ENCODE measurements at regions not wholly inside any gene's neighbourhood (a gene's known extent, or its start where the extent isn't known, plus 50 kb on each side); places are given as distances from the start of the nearest gene placed in this dataset.

- TF ChIP-seq, protein P1, sequence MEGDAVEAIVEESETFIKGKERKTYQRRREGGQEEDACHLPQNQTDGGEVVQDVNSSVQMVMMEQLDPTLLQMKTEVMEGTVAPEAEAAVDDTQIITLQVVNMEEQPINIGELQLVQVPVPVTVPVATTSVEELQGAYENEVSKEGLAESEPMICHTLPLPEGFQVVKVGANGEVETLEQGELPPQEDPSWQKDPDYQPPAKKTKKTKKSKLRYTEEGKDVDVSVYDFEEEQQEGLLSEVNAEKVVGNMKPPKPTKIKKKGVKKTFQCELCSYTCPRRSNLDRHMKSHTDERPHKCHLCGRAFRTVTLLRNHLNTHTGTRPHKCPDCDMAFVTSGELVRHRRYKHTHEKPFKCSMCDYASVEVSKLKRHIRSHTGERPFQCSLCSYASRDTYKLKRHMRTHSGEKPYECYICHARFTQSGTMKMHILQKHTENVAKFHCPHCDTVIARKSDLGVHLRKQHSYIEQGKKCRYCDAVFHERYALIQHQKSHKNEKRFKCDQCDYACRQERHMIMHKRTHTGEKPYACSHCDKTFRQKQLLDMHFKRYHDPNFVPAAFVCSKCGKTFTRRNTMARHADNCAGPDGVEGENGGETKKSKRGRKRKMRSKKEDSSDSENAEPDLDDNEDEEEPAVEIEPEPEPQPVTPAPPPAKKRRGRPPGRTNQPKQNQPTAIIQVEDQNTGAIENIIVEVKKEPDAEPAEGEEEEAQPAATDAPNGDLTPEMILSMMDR (IDR thresholded peaks at IDR 0.05; ENCODE audit: extremely low read depth in 1 of 2, insufficient read depth in 1 of 2, low read depth in 1 of 2, low read length in 2 of 2) = no peak
- TF ChIP-seq, protein P2, sequence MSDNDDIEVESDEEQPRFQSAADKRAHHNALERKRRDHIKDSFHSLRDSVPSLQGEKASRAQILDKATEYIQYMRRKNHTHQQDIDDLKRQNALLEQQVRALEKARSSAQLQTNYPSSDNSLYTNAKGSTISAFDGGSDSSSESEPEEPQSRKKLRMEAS (IDR thresholded peaks at IDR 0.05; ENCODE audit: insufficient read depth, insufficient read length) = no peak
- TF ChIP-seq POLR2A (IDR thresholded peaks at IDR 0.05; ENCODE audit: low read depth, low read length) (no peak), EZH2 (IDR thresholded peaks at IDR 0.05; ENCODE audit: borderline replicate concordance, low read depth, low read length, severe bottlenecking) (no peak)
These were observed 57.4 kb upstream of the COX10 start for GRCh38 chr17:14011740-14012405.

All from endothelial cell of umbilical vein (primary cell).